Heart right ventricle (tissue), 16 donors: ENCODE measurements at regions not wholly inside any gene's neighbourhood (a gene's known extent, or its start where the extent isn't known, plus 50 kb on each side); places are given as distances from the start of the nearest gene placed in this dataset.

ENCODE experiments used
- ATAC-seq, 8 donors: fragments of 200-7000 bp; cut with Tn5 transposase; one replicate each; pipeline ENCODE4 v1.9.1; 2020; ENCODE audit warnings: mild to moderate bottlenecking in 8 of 8, moderate library complexity in 8 of 8, moderate number of reproducible peaks in 1 of 8
- DNase-seq, 2 donors: peaks; one replicate each; pipeline ENCODE4 v3.0.0-alpha.2; 2020
- H3K27ac ChIP-seq, 10 donors: fragments of 200-600 bp; sonication (generic) in 2 of 10; one replicate each; pipeline versions ENCODE4 v1.5.0 to v1.8.0; 2020 to 2022; ENCODE audit warnings: mild to moderate bottlenecking in 3 of 10
- H3K27me3 ChIP-seq, 7 donors: fragments of 200-600 bp; one replicate each; pipeline ENCODE4 v1.8.0; 2021 to 2022; ENCODE audit warnings: mild to moderate bottlenecking in 2 of 7
- H3K36me3 ChIP-seq, 9 donors: fragments of 200-600 bp; sonication (generic) in 1 of 9; one replicate each; pipeline versions ENCODE4 v1.5.0 to v1.8.0; 2020 to 2022; ENCODE audit warnings: mild to moderate bottlenecking in 2 of 9
- H3K4me1 ChIP-seq, 9 donors: fragments of 200-600 bp; sonication (generic) in 1 of 9; one replicate each; pipeline versions ENCODE4 v1.5.0 to v1.8.0; 2020 to 2022; ENCODE audit warnings: mild to moderate bottlenecking in 4 of 9
- H3K4me3 ChIP-seq, 10 donors: fragments of 200-600 bp; sonication (generic) in 2 of 10; one replicate each; pipeline versions ENCODE4 v1.5.0 to v1.8.0; 2020 to 2022; ENCODE audit warnings: mild to moderate bottlenecking in 7 of 10, moderate library complexity in 2 of 10
- H3K9me3 ChIP-seq, 11 donors: fragments of 200-600 bp in 10 of 11; sonication (generic) in 2 of 11; one replicate each; pipeline versions ENCODE4 v1.5.0 to v1.8.0; 2013 to 2022; ENCODE audit warnings: mild to moderate bottlenecking in 2 of 11, control low read depth in 1 of 11, moderate library complexity in 1 of 11
- WGBS, 2 donors: extraction: QIAGEN DNeasy Blood & Tissue Kit; methylation state at CpG; one replicate each; pipeline ENCODE4 v1.1.7; 2013; ENCODE audit warnings: inconsistent platforms in 1 of 2; 5-methylcytosine and 5-hydroxymethylcytosine counted together
- intact Hi-C, 10 donors: fragments of 100-400 bp; cut with DNase I; formaldehyde crosslinking; loops; one replicate each; pipeline versions ENCODE4 v1.11.1 to v1.14.2; 2022
- TF ChIP-seq, protein P1 (sequence below), 9 donors: fragments of 200-600 bp; sonication (generic) in 2 of 9; IDR thresholded peaks; one replicate each; pipeline versions ENCODE4 v1.5.0 to v1.8.0; 2021 to 2022; ENCODE audit warnings: antibody characterized with exemption in 9 of 9, mild to moderate bottlenecking in 5 of 9, moderate library complexity in 1 of 9
- donor health status: Arrhythmogenic right ventricular cardiomyopathy.
- donor health status: ischemic (EF 13 %, LVEDD 7.1; RV severe dilation, severe dysfunction).
- donor health status: healthy with polysubstance abuse.
- donor health status: DM: no; HTN: yes; CAD: no.
- donor health status: DM: no; HTN: no; CAD: no.
- donor health status: ischemic (EF 25% LVEDD 6.9; RV normal size, moderate dysfunction).
- donor health status: ischemic (EF 25% LVEDD 5.7; RV mildly dilated, moderate dysfunction).
- donor health status: healthy.
- donor health status: DM: yes; HTN: yes; CAD: no.
- donor health status: Ischemic cardiomyopathy.
- donor health status: ischemic (EF 35%, LVEDD 5.7; RV mildly dilated, moderate dysfunction).
- donor health status: nonischemic (EF 11% LVEDD 7.7; RV severe dilation, severe dysfunction).
- donor health status: DM: yes; HTN: yes; CAD: no.
- donor health status: PGD.
- donor health status: ischemic (EF 29% LVEDD 5.4; RV normal size, mild dysfunction).
- donor health status: nonischemic (EF 23%, LVEDD 6.1; RV moderate dilation, normal function).

GRCh38 chr3:76976996-76977395, 62.9 kb upstream of the ROBO2 start:
- Histone ChIP-seq H3K27ac (no peak overlapping the region), H3K36me3 (no peaks in the 10 kb centered on the region), H3K27me3 (no peaks in the 10 kb centered on the region), H3K4me3 (no peak overlapping the region), H3K9me3 (no peaks in the 10 kb centered on the region), H3K4me1 (no peaks in the 10 kb centered on the region)
- intact Hi-C loops: no loop called here
- DNase-seq (no peak), ATAC-seq (no peak)
- TF ChIP-seq, protein P1, sequence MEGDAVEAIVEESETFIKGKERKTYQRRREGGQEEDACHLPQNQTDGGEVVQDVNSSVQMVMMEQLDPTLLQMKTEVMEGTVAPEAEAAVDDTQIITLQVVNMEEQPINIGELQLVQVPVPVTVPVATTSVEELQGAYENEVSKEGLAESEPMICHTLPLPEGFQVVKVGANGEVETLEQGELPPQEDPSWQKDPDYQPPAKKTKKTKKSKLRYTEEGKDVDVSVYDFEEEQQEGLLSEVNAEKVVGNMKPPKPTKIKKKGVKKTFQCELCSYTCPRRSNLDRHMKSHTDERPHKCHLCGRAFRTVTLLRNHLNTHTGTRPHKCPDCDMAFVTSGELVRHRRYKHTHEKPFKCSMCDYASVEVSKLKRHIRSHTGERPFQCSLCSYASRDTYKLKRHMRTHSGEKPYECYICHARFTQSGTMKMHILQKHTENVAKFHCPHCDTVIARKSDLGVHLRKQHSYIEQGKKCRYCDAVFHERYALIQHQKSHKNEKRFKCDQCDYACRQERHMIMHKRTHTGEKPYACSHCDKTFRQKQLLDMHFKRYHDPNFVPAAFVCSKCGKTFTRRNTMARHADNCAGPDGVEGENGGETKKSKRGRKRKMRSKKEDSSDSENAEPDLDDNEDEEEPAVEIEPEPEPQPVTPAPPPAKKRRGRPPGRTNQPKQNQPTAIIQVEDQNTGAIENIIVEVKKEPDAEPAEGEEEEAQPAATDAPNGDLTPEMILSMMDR (IDR thresholded peaks at IDR 0.05): no peak

GRCh38 chr3:76985645-76986044, 54.3 kb upstream of the ROBO2 start:
- Histone ChIP-seq H3K36me3 (no peaks in the 10 kb centered on the region), H3K4me3 (no peak overlapping the region), H3K4me1 (no peaks in the 10 kb centered on the region), H3K27me3 (no peaks in the 10 kb centered on the region), H3K27ac (no peak overlapping the region), H3K9me3 (no peaks in the 10 kb centered on the region)
- ATAC-seq (no peak), DNase-seq (no peak)
- intact Hi-C loops: no loop called here
- TF ChIP-seq, protein P1 (IDR thresholded peaks at IDR 0.05): no peak

DNA sequence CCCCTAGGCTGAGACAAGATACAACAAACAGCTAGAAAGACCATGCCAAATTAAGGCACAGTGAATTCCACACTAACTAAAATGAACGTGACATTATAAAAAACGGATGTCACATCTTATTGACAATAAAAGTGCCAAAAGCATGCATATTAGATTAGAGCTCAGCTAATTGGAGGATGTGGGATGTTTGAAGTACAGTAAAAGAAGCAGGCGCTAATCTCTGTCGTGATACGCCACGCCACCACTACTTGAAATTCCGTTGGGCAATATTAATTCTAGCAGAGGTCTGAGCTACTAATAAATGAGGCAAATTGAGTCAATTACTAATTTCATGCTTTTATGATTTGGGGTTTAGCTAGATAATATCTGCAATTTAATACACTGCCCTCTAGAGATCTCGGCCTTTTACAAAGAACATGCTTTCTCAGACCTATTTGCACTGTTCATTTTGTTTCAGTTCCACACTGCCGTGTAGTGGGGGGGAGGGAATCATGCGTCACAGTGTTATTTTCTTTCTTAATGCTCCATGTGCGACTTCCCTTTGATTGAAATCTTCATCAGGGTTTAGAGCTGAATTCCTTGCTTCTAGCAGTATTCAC, 52.9 kb upstream of the ROBO2 start:
- TF ChIP-seq, protein P1 (IDR thresholded peaks at IDR 0.05): no peak

More for the DNA sequence above, 52.9 kb upstream of the ROBO2 start:
- H3K27me3 ChIP-seq: no peaks in the 10 kb centered on the region
- ATAC-seq: no peak
- H3K4me3 ChIP-seq: no peak overlapping the region
- no peaks in the 10 kb centered on the region for H3K9me3 ChIP-seq
- no peaks in the 10 kb centered on the region for H3K36me3 ChIP-seq
- no peaks in the 10 kb centered on the region for H3K4me1 ChIP-seq
- WGBS, 2 donors: 84 to 89% methylated on average over 11 of the region's 11 CpGs
- intact Hi-C loops: no loop called here
- no peak for DNase-seq
- no peak overlapping the region for H3K27ac ChIP-seq
